Right atrium auricular region (tissue), 2 donors: ENCODE measurements at regions not wholly inside any gene's neighbourhood (a gene's known extent, or its start where the extent isn't known, plus 50 kb on each side); places are given as distances from the start of the nearest gene placed in this dataset.

Experiments used
- DNase-seq: peaks from one replicate; pipeline ENCODE4 v3.0.0-alpha.2; 2019; ENCODE audit warnings: low spot score
- H3K27ac ChIP-seq, 2 donors: fragments of 200-600 bp; sonication (generic); 1 replicate in 1 of 2; 2 replicates in 1 of 2; pipeline ENCODE4 v1.5.1; 2016 to 2019
- H3K27me3 ChIP-seq, 2 donors: fragments of 200-600 bp; sonication (generic); one replicate each; pipeline versions ENCODE4 v1.5.1 to v1.6.0; 2017 to 2019
- H3K36me3 ChIP-seq: fragments of 200-600 bp; sonication (generic); one replicate; pipeline ENCODE4 v1.5.1; 2016
- H3K4me1 ChIP-seq, 2 donors: fragments of 200-600 bp; sonication (generic); one replicate each; pipeline versions ENCODE4 v1.5.1 to v1.6.0; 2017 to 2019
- H3K4me3 ChIP-seq, 2 donors: fragments of 200-600 bp; sonication (generic); 1 replicate in 1 of 2; 2 replicates in 1 of 2; pipeline ENCODE4 v1.5.1; 2017 to 2019; ENCODE audit warnings: mild to moderate bottlenecking in 1 of 2, moderate library complexity in 1 of 2
- H3K9me3 ChIP-seq, 2 donors: fragments of 200-600 bp; sonication (generic); one replicate each; pipeline ENCODE4 v1.5.1; 2019
- CTCF ChIP-seq, 2 donors: fragments of 200-600 bp; sonication (generic); IDR thresholded peaks; one replicate each; pipeline ENCODE4 v1.5.1; 2019; ENCODE audit warnings: antibody characterized with exemption in 2 of 2

- TF ChIP-seq CTCF (IDR thresholded peaks at IDR 0.05), result no peak
- Histone ChIP-seq H3K36me3 (no peaks in the 10 kb centered on the region), H3K4me3 (no peak overlapping the region), H3K9me3 (peaks cover 0 to 14% of the 10 kb centered on the region in 2 donors), H3K27ac (no peak overlapping the region), H3K4me1 (no peaks in the 10 kb centered on the region), H3K27me3 (no peaks in the 10 kb centered on the region)
- no peak for DNase-seq
Measured at GRCh38 chr3:70816346-70816745, 503.9 kb upstream of the MDFIC2 start.

GRCh38 chr3:70815817-70816216 lies 503.4 kb upstream of the MDFIC2 start:
- H3K36me3 ChIP-seq, result no peaks in the 10 kb centered on the region
- TF ChIP-seq CTCF (IDR thresholded peaks at IDR 0.05), result no peak
- no peak overlapping the region for H3K4me3 ChIP-seq
- no peak overlapping the region for H3K27ac ChIP-seq
- peaks cover 0 to 14% of the 10 kb centered on the region in 2 donors for H3K9me3 ChIP-seq
- no peaks in the 10 kb centered on the region for H3K27me3 ChIP-seq
- H3K4me1 ChIP-seq, result no peaks in the 10 kb centered on the region
- no peak for DNase-seq

- H3K27me3 ChIP-seq, result no peaks in the 10 kb centered on the region
- DNase-seq, result no peak
- no peak for TF ChIP-seq CTCF (IDR thresholded peaks at IDR 0.05)
- H3K4me3 ChIP-seq, result no peak overlapping the region
- no peaks in the 10 kb centered on the region for H3K36me3 ChIP-seq
- no peak overlapping the region for H3K27ac ChIP-seq
- H3K9me3 ChIP-seq, result peaks cover 0 to 18% of the 10 kb centered on the region in 2 donors
- no peaks in the 10 kb centered on the region for H3K4me1 ChIP-seq
Measured at GRCh38 chr3:70813311-70813710, 500.9 kb upstream of the MDFIC2 start.

GRCh38 chr3:70811880-70812279 lies 499.4 kb upstream of the MDFIC2 start:
- no peak overlapping the region for H3K4me3 ChIP-seq
- H3K27ac ChIP-seq, result no peak overlapping the region
- H3K36me3 ChIP-seq, result no peaks in the 10 kb centered on the region
- H3K9me3 ChIP-seq, result peaks cover 0 to 13% of the 10 kb centered on the region in 2 donors
- no peak for TF ChIP-seq CTCF (IDR thresholded peaks at IDR 0.05)
- no peak for DNase-seq
- no peaks in the 10 kb centered on the region for H3K4me1 ChIP-seq
- no peaks in the 10 kb centered on the region for H3K27me3 ChIP-seq

GRCh38 chr3:70808881-70809280 lies 496.4 kb upstream of the MDFIC2 start:
- no peak overlapping the region for H3K27ac ChIP-seq
- peaks cover 0 to 4% of the 10 kb centered on the region in 2 donors for H3K9me3 ChIP-seq
- no peaks in the 10 kb centered on the region for H3K27me3 ChIP-seq
- TF ChIP-seq CTCF (IDR thresholded peaks at IDR 0.05), result no peak
- H3K4me1 ChIP-seq, result no peaks in the 10 kb centered on the region
- no peaks in the 10 kb centered on the region for H3K36me3 ChIP-seq
- no peak overlapping the region for H3K4me3 ChIP-seq
- DNase-seq, result no peak

- Histone ChIP-seq H3K27me3 (no peaks in the 10 kb centered on the region), H3K36me3 (no peaks in the 10 kb centered on the region), H3K9me3 (peaks cover 0 to 4% of the 10 kb centered on the region in 2 donors), H3K4me3 (no peak overlapping the region), H3K27ac (peak overlapping the region; percentile 8 to 22), H3K4me1 (no peaks in the 10 kb centered on the region)
- no peak for TF ChIP-seq CTCF (IDR thresholded peaks at IDR 0.05)
- DNase-seq, result no peak
Measured at GRCh38 chr3:70806556-70806955, 494.1 kb upstream of the MDFIC2 start.
